Tibial nerve (tissue), 4 donors: ENCODE measurements at regions not wholly inside any gene's neighbourhood (a gene's known extent, or its start where the extent isn't known, plus 50 kb on each side); places are given as distances from the start of the nearest gene placed in this dataset.

Experiments used
- CTCF ChIP-seq, 5 experiments: fragments of 200-600 bp in 3 of 5; fragments of 450-650 bp in 2 of 5; sonication (generic) in 3 of 5; IDR thresholded peaks; one replicate each; pipeline ENCODE4 v1.5.1; 2016 to 2019; ENCODE audit warnings: antibody characterized with exemption in 5 of 5, mild to moderate bottlenecking in 3 of 5, moderate library complexity in 2 of 5
- EP300 ChIP-seq, 2 donors: sonication (generic); formaldehyde crosslinking; IDR thresholded peaks; one replicate each; pipeline ENCODE4 v1.6.1; 2017; ENCODE audit warnings: antibody characterized with exemption in 2 of 2, mild to moderate bottlenecking in 1 of 2
- POLR2A ChIP-seq, 2 donors: fragments of 450-650 bp; IDR thresholded peaks; one replicate each; pipeline ENCODE4 v1.6.1; 2017; ENCODE audit warnings: antibody characterized with exemption in 2 of 2, mild to moderate bottlenecking in 2 of 2, moderate library complexity in 2 of 2

- TF ChIP-seq CTCF (IDR thresholded peaks at IDR 0.05) (no peak), POLR2A (IDR thresholded peaks at IDR 0.05) (no peak), EP300 (IDR thresholded peaks at IDR 0.05) (no peak)
These were observed 81.5 kb downstream of the PALM2AKAP2 start for GRCh38 chr9:109861499-109861898.
